Umbilical cord (tissue), 1 donor: ENCODE measurements at regions not wholly inside any gene's neighbourhood (a gene's known extent, or its start where the extent isn't known, plus 50 kb on each side); places are given as distances from the start of the nearest gene placed in this dataset.
A peak's percentile ranks its signal among the peaks of the same experiment; 100 is the strongest.
"Not testable (repeated sequence)": the region's sequence is repeated elsewhere in the genome, so short reads cannot be mapped to it uniquely, and the experiment has no call there.

Source experiments
- DNase-seq: peaks from one replicate; pipeline ENCODE4 v3.0.0-alpha.2; 2015; ENCODE audit warnings: low spot score

GRCh38 chr5:122515210-122515609 lies 203.2 kb downstream of the SNCAIP start:
- DNase-seq, result not testable (repeated sequence)

- peak; percentile 90 for DNase-seq
These were observed 203.8 kb downstream of the SNCAIP start for GRCh38 chr5:122515709-122516431.

- no peak for DNase-seq
These were observed 204.4 kb downstream of the SNCAIP start for GRCh38 chr5:122516432-122516743.

- DNase-seq, result no peak
These were observed 205.1 kb downstream of the SNCAIP start for GRCh38 chr5:122517091-122517490.

- no peak for DNase-seq
These were observed 211.7 kb downstream of the SNCAIP start for GRCh38 chr5:122523776-122524175.

- no peak for DNase-seq
These were observed 215.5 kb downstream of the SNCAIP start for GRCh38 chr5:122527547-122527946.

- peak; percentile 84 for DNase-seq
These were observed 220.0 kb downstream of the SNCAIP start for GRCh38 chr5:122532035-122532434.

- DNase-seq, result no peak
These were observed 221.8 kb downstream of the SNCAIP start for GRCh38 chr5:122533825-122534224.

- no peak for DNase-seq
These were observed 222.8 kb downstream of the SNCAIP start for GRCh38 chr5:122534829-122535228.

- DNase-seq, result no peak
These were observed 229.4 kb downstream of the SNCAIP start for GRCh38 chr5:122541388-122541787.

GRCh38 chr5:122545986-122546385 lies 228.9 kb upstream of the SNX2 start:
- no peak for DNase-seq

- no peak for DNase-seq
These were observed 227.7 kb upstream of the SNX2 start for GRCh38 chr5:122547219-122547618.

GRCh38 chr5:122547669-122548068 lies 227.2 kb upstream of the SNX2 start:
- no peak for DNase-seq

GRCh38 chr5:122559676-122560075 lies 215.2 kb upstream of the SNX2 start:
- no peak for DNase-seq

GRCh38 chr5:122561209-122561608 lies 213.7 kb upstream of the SNX2 start:
- DNase-seq, result no peak

GRCh38 chr5:122565331-122565730 lies 209.5 kb upstream of the SNX2 start:
- no peak for DNase-seq

GRCh38 chr5:122576256-122577016 lies 198.4 kb upstream of the SNX2 start:
- DNase-seq, result peak; percentile 52

GRCh38 chr5:122581629-122582028 lies 193.3 kb upstream of the SNX2 start:
- no peak for DNase-seq

- DNase-seq, result peak; percentile 43
These were observed 190.2 kb upstream of the SNX2 start for GRCh38 chr5:122584411-122585300.

- DNase-seq, result no peak
These were observed 189.5 kb upstream of the SNX2 start for GRCh38 chr5:122585371-122585770.

GRCh38 chr5:122586351-122586750 lies 188.5 kb upstream of the SNX2 start:
- DNase-seq, result peak; percentile 32

- no peak for DNase-seq
These were observed 183.1 kb upstream of the SNX2 start for GRCh38 chr5:122591828-122592227.
